ENCODE measurements at regions not wholly inside any gene's neighbourhood (a gene's known extent, or its start where the extent isn't known, plus 50 kb on each side); places are given as distances from the start of the nearest gene placed in this dataset.

- no peak for TF ChIP-seq EZH2 (IDR thresholded peaks at IDR 0.05; ENCODE audit: low read depth)
- no peak for TF ChIP-seq CTCF (conservative IDR thresholded peaks at IDR 0.05)
Observed at GRCh38 chr1:67572594-67573221, 112.3 kb upstream of the GADD45A start.

Data from PC-9 (cell line).